ENCODE measurements at regions not wholly inside any gene's neighbourhood (a gene's known extent, or its start where the extent isn't known, plus 50 kb on each side); places are given as distances from the start of the nearest gene placed in this dataset.

- H2BK15ac ChIP-seq (ENCODE audit: low read depth, low read length), result no peak overlapping the region
- no peak overlapping the region for H2BK20ac ChIP-seq (ENCODE audit: low read depth, low read length, poor library complexity, severe bottlenecking)
- no peaks in the 10 kb centered on the region for H3K23me2 ChIP-seq (ENCODE audit: insufficient read length, low read depth, low read length, poor library complexity, severe bottlenecking)
- H2AFZ ChIP-seq (ENCODE audit: low read length), result no peak overlapping the region
- no peak overlapping the region for H2AK5ac ChIP-seq (ENCODE audit: insufficient read length, low read length)
- 0 out of 2 replicates have a peak overlapping the region, but pooled peaks have one; percentile 34 for H3K14ac ChIP-seq (ENCODE audit: insufficient read depth, low read length)
- H3K4me3 Mint-ChIP-seq, result no peak overlapping the region
- peaks cover 34 to 40% of the 10 kb centered on the region in 2 experiments for H3K4me1 Mint-ChIP-seq
- no peak overlapping the region for H3K4me2 ChIP-seq (ENCODE audit: insufficient read depth, insufficient read length, low read length)
- H2BK5ac ChIP-seq (ENCODE audit: insufficient read length, low read length), result no peak overlapping the region
- no CpG with 5 or more reads among the region's 22 CpGs for WGBS (ENCODE audit: extremely low coverage, insufficient read length, low lambda C conversion rate)
- H4K91ac ChIP-seq (ENCODE audit: insufficient read length, low read depth, low read length), result no peak overlapping the region
- no peak overlapping the region for H4K8ac ChIP-seq (replicated peaks; ENCODE audit: insufficient read length, low read depth, low read length)
- H4K5ac ChIP-seq (ENCODE audit: insufficient read length, low read depth, low read length), result no peak overlapping the region
- no peaks in the 10 kb centered on the region for H3K79me1 ChIP-seq (ENCODE audit: insufficient read depth, low read depth, low read length, poor library complexity, severe bottlenecking)
- H3K36me3 Mint-ChIP-seq (ENCODE audit: insufficient read depth in 1 of 3, low read depth in 3 of 3), result no peaks in the 10 kb centered on the region
- H3K79me2 ChIP-seq (ENCODE audit: insufficient read depth, low read length), result no peaks in the 10 kb centered on the region
- no peak overlapping the region for H3K27ac ChIP-seq (ENCODE audit: insufficient read length, low read depth, low read length)
- no peaks in the 10 kb centered on the region for H3K9me3 ChIP-seq (ENCODE audit: control insufficient read depth, low read depth, low read length)
- H3T11ph ChIP-seq (ENCODE audit: low read length), result no peak overlapping the region
- no peaks in the 10 kb centered on the region for H3K27me3 ChIP-seq (ENCODE audit: insufficient read depth, low read length)
- no peak overlapping the region for H3K4ac ChIP-seq (ENCODE audit: low read depth, low read length)
- H2BK12ac ChIP-seq (ENCODE audit: insufficient read length, low read depth, low read length), result no peak overlapping the region
- TF ChIP-seq CTCF (conservative IDR thresholded peaks at IDR 0.05), result no peak
- no peaks in the 10 kb centered on the region for H4K20me1 ChIP-seq (ENCODE audit: control insufficient read depth, insufficient read depth, insufficient read length)
- H3K56ac ChIP-seq (ENCODE audit: insufficient read length, low read depth, low read length), result no peak overlapping the region
- no peak overlapping the region for H2BK120ac ChIP-seq (ENCODE audit: low read depth, low read length, poor library complexity, severe bottlenecking)
- no peak overlapping the region for H3K9ac ChIP-seq (ENCODE audit: extremely low read depth, insufficient read length, low read length)
- H3K4me1 ChIP-seq (ENCODE audit: insufficient read depth, low read length), result no peaks in the 10 kb centered on the region
- H3K27ac Mint-ChIP-seq, result no peak overlapping the region
- H3K27me3 Mint-ChIP-seq (ENCODE audit: low read depth), result peaks cover 67% of the 10 kb centered on the region
- no peak for DNase-seq
- H3K23ac ChIP-seq (ENCODE audit: insufficient read length, low read depth, low read length), result no peak overlapping the region
- H3K9me3 Mint-ChIP-seq, result peaks cover 0 to 2% of the 10 kb centered on the region in 2 experiments; a peak in 1 of 5 replicates
- H3K18ac ChIP-seq (ENCODE audit: insufficient read length, low read depth, low read length), result no peak overlapping the region
These were observed 60.9 kb upstream of the ADGRA1 start for GRCh38 chr10:133026726-133027395.

Data from H9 (cell line).